C4-2B (cell line): ENCODE measurements at regions not wholly inside any gene's neighbourhood (a gene's known extent, or its start where the extent isn't known, plus 50 kb on each side); places are given as distances from the start of the nearest gene placed in this dataset.

Experiments
- ZFX ChIP-seq: fragments of 450-650 bp; IDR thresholded peaks from 2 replicates; pipeline ENCODE4 v1.6.1; 2017
- TF ChIP-seq, protein P1 (sequence below): fragments of 450-650 bp; conservative IDR thresholded peaks from 2 replicates; pipeline ENCODE4 v1.5.1; 2017; ENCODE audit warnings: mild to moderate bottlenecking

DNA sequence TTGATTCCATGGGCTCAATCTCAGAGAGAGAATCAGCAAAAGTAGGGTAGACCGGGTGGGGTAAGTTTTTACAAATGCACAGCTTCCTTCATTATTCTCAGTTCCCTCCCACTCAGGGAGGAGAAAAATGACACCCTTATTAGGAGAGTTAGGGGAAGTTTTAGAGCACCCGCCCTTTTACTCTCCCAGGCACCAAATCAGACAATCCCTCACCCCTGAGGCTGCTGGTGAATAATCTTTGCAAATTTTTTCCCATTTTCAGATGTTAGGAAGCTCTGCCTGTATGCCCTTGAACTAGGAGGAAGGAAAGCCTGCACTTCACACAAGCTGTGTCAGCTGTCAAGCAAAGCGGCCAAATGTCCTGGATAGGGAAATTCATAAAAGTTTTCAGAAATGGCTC lies 834.9 kb downstream of the GRID1 start:
- TF ChIP-seq, protein P1, sequence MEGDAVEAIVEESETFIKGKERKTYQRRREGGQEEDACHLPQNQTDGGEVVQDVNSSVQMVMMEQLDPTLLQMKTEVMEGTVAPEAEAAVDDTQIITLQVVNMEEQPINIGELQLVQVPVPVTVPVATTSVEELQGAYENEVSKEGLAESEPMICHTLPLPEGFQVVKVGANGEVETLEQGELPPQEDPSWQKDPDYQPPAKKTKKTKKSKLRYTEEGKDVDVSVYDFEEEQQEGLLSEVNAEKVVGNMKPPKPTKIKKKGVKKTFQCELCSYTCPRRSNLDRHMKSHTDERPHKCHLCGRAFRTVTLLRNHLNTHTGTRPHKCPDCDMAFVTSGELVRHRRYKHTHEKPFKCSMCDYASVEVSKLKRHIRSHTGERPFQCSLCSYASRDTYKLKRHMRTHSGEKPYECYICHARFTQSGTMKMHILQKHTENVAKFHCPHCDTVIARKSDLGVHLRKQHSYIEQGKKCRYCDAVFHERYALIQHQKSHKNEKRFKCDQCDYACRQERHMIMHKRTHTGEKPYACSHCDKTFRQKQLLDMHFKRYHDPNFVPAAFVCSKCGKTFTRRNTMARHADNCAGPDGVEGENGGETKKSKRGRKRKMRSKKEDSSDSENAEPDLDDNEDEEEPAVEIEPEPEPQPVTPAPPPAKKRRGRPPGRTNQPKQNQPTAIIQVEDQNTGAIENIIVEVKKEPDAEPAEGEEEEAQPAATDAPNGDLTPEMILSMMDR = no peak
- no peak for TF ChIP-seq ZFX
